ENCODE measurements at regions not wholly inside any gene's neighbourhood (a gene's known extent, or its start where the extent isn't known, plus 50 kb on each side); places are given as distances from the start of the nearest gene placed in this dataset.

GRCh38 chr2:14872779-14873325, 240.3 kb downstream of the LRATD1 start:
- TF ChIP-seq POLR2A (IDR thresholded peaks at IDR 0.05): no peak
- no peak for TF ChIP-seq CTCF (IDR thresholded peaks at IDR 0.05 in 4 of 5, conservative IDR thresholded peaks at IDR 0.05 in 1 of 5)

Measured in gastrocnemius medialis (tissue), 4 donors.